Neuronal stem cell (in vitro differentiated cells): ENCODE measurements at regions not wholly inside any gene's neighbourhood (a gene's known extent, or its start where the extent isn't known, plus 50 kb on each side); places are given as distances from the start of the nearest gene placed in this dataset.

Source experiments
- DNase-seq: peaks from one replicate; pipeline ENCODE4 v3.0.0-alpha.2; 2013; ENCODE audit warnings: low spot score
- H2AFZ ChIP-seq: one replicate; pipeline ENCODE4 v1.6.1; 2013; ENCODE audit warnings: mild to moderate bottlenecking, low read length, inconsistent platforms
- H2AK5ac ChIP-seq: 2 replicates; pipeline ENCODE4 v1.6.1; 2013; ENCODE audit warnings: low read depth, mild to moderate bottlenecking, inconsistent platforms, low read length, moderate library complexity, mixed read lengths
- H2BK120ac ChIP-seq: 2 replicates; pipeline ENCODE4 v1.6.1; 2013; ENCODE audit warnings: low read depth, mild to moderate bottlenecking, inconsistent platforms, low read length, moderate library complexity, mixed read lengths
- H2BK12ac ChIP-seq: one replicate; pipeline ENCODE4 v1.6.1; 2013; ENCODE audit warnings: low read length, inconsistent platforms
- H2BK15ac ChIP-seq: 2 replicates; pipeline ENCODE4 v1.6.1; 2013; ENCODE audit warnings: mild to moderate bottlenecking, low read length, inconsistent platforms, mixed read lengths
- H2BK5ac ChIP-seq: one replicate; pipeline ENCODE4 v1.6.1; 2013; ENCODE audit warnings: inconsistent platforms, mild to moderate bottlenecking, low read length, moderate library complexity
- H3K14ac ChIP-seq: one replicate; pipeline ENCODE4 v1.6.1; 2013; ENCODE audit warnings: low read length, inconsistent platforms
- H3K18ac ChIP-seq: 2 replicates; pipeline ENCODE4 v1.6.1; 2013; ENCODE audit warnings: low read length, inconsistent platforms
- H3K23ac ChIP-seq: 2 replicates; pipeline ENCODE4 v1.6.1; 2013; ENCODE audit warnings: low read depth, mild to moderate bottlenecking, mixed read lengths, low read length, inconsistent platforms; ENCODE audit not compliant: poor library complexity
- H3K27ac ChIP-seq: replicated peaks from 3 replicates; pipeline ENCODE4 v1.5.1; 2013; ENCODE audit warnings: low read length, inconsistent platforms
- H3K27me3 ChIP-seq, 3 experiments: 2 replicates each; pipeline ENCODE4 v1.6.1; 2013; ENCODE audit warnings: low read length in 3 of 3, mild to moderate bottlenecking in 2 of 3, inconsistent platforms in 1 of 3, low read depth in 1 of 3, mixed read lengths in 1 of 3, moderate library complexity in 1 of 3; ENCODE audit not compliant: control insufficient read depth in 3 of 3, insufficient read depth in 3 of 3
- H3K36me3 ChIP-seq, 2 donors: replicated peaks in 1 of 2; 2 replicates each; pipeline ENCODE4 v1.6.1; 2013; ENCODE audit warnings: low read length in 2 of 2; ENCODE audit not compliant: control insufficient read depth in 2 of 2, insufficient read depth in 2 of 2
- H3K4ac ChIP-seq: 2 replicates; pipeline ENCODE4 v1.6.1; 2013; ENCODE audit warnings: inconsistent platforms, mild to moderate bottlenecking, low read length, moderate library complexity
- H3K4me1 ChIP-seq, 2 donors: 1 replicate in 1 of 2; 2 replicates in 1 of 2; pipeline ENCODE4 v1.6.1; 2013; ENCODE audit warnings: low read length in 2 of 2, low read depth in 1 of 2; ENCODE audit not compliant: control insufficient read depth in 2 of 2, insufficient read depth in 1 of 2
- H3K4me2 ChIP-seq: one replicate; pipeline ENCODE4 v1.6.1; 2013; ENCODE audit warnings: mild to moderate bottlenecking, low read length, inconsistent platforms; ENCODE audit not compliant: insufficient read depth, poor library complexity, severe bottlenecking
- H3K4me3 ChIP-seq, 2 donors: 2 replicates each; pipeline ENCODE4 v1.5.1; 2013; ENCODE audit warnings: low read length in 2 of 2, mild to moderate bottlenecking in 2 of 2, inconsistent platforms in 1 of 2, moderate library complexity in 1 of 2
- H3K79me1 ChIP-seq: one replicate; pipeline ENCODE4 v1.6.1; 2013; ENCODE audit warnings: low read depth, mild to moderate bottlenecking, inconsistent platforms, low read length, moderate library complexity
- H3K9ac ChIP-seq: one replicate; pipeline ENCODE4 v1.6.1; 2013; ENCODE audit warnings: mild to moderate bottlenecking, low read depth, low read length, inconsistent platforms; ENCODE audit not compliant: poor library complexity
- H3K9me3 ChIP-seq, 2 donors: replicated peaks in 1 of 2; 2 replicates each; pipeline versions ENCODE3 to v1.6.1; 2013; ENCODE audit warnings: low read length in 2 of 2, mild to moderate bottlenecking in 2 of 2, inconsistent platforms in 1 of 2, low read depth in 1 of 2, mixed read lengths in 1 of 2, moderate library complexity in 1 of 2; ENCODE audit not compliant: control insufficient read depth in 2 of 2, insufficient read depth in 1 of 2
- H4K8ac ChIP-seq: one replicate; pipeline ENCODE4 v1.6.1; 2013; ENCODE audit warnings: low read depth, mild to moderate bottlenecking, inconsistent platforms, low read length, moderate library complexity
- H4K91ac ChIP-seq: one replicate; pipeline ENCODE4 v1.6.1; 2013; ENCODE audit warnings: low read length, low read depth, mild to moderate bottlenecking, inconsistent platforms; ENCODE audit not compliant: poor library complexity
- WGBS, 2 donors: extraction: QIAGEN DNeasy Blood & Tissue Kit; methylation state at CpG; one replicate each; pipeline ENCODE4 v1.1.7; 2013; ENCODE audit warnings: missing lambda C conversion rate in 2 of 2, mixed read lengths in 1 of 2; ENCODE audit not compliant: insufficient read length in 2 of 2, insufficient replicate concordance in 1 of 2; ENCODE audit errors: extremely low coverage in 2 of 2; 5-methylcytosine and 5-hydroxymethylcytosine counted together

GRCh38 chr1:213742992-213743391 is 244.8 kb upstream of the PROX1 start:
- Histone ChIP-seq H3K79me1 (no peaks in the 10 kb centered on the region), H2BK15ac (no peak overlapping the region), H2BK12ac (no peak overlapping the region), H3K4ac (no peak overlapping the region), H3K4me3 (no peak overlapping the region), H2AFZ (no peak overlapping the region), H3K23ac (no peak overlapping the region), H3K18ac (no peak overlapping the region), H3K4me1 (peaks cover 0 to 4% of the 10 kb centered on the region in 2 donors), H3K4me2 (no peak overlapping the region), H3K27ac (no peak overlapping the region), H2BK120ac (no peak overlapping the region), H4K91ac (no peak overlapping the region), H3K14ac (no peak overlapping the region), H4K8ac (no peak overlapping the region), H3K36me3 (no peaks in the 10 kb centered on the region), H3K27me3 (no peaks in the 10 kb centered on the region), H2AK5ac (no peak overlapping the region), H3K9me3 (peaks cover 2 to 3% of the 10 kb centered on the region in 2 donors), H3K9ac (no peak overlapping the region), H2BK5ac (no peak overlapping the region)
- no CpG with 5 or more reads among the region's 4 CpGs for WGBS, 2 donors
- DNase-seq = no peak

DNA sequence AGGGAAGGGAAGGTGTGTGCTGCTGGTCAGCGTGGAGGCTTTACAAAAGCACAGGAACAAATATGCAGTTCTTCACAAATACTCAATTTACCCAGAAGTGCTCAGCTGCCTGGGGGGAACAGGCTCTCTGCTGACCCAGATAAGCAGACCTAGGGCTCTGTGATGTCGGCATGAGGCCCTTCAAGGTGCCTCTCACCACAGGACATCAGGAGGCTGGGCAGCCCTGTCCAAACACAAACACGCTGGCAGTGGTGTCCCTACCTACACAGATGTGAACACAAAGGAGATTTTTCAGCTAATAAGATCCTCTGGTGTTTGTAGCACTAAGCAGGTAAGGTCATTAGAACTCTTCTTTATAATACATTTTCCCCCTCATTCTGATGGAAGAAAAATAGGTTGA is 243.0 kb upstream of the PROX1 start:
- no peak overlapping the region for H3K23ac ChIP-seq
- DNase-seq = no peak
- H3K4me2 ChIP-seq = no peak overlapping the region
- no peak overlapping the region for H4K8ac ChIP-seq
- H3K14ac ChIP-seq = no peak overlapping the region
- no peak overlapping the region for H3K4ac ChIP-seq
- H2BK120ac ChIP-seq = no peak overlapping the region
- H2BK5ac ChIP-seq = no peak overlapping the region
- no peak overlapping the region for H3K9ac ChIP-seq
- no peaks in the 10 kb centered on the region for H3K27me3 ChIP-seq
- no peak overlapping the region for H3K18ac ChIP-seq
- no peak overlapping the region for H2BK15ac ChIP-seq
- no peak overlapping the region for H4K91ac ChIP-seq
- no peak overlapping the region for H3K27ac ChIP-seq
- no peak overlapping the region for H2AK5ac ChIP-seq
- no CpG with 5 or more reads among the region's 3 CpGs for WGBS, 2 donors
- no peak overlapping the region for H2AFZ ChIP-seq
- no peak overlapping the region for H2BK12ac ChIP-seq
- H3K4me1 ChIP-seq = peaks cover 0 to 4% of the 10 kb centered on the region in 2 donors
- no peaks in the 10 kb centered on the region for H3K36me3 ChIP-seq
- peaks cover 2 to 3% of the 10 kb centered on the region in 2 donors for H3K9me3 ChIP-seq
- H3K79me1 ChIP-seq = no peaks in the 10 kb centered on the region
- H3K4me3 ChIP-seq = no peak overlapping the region

DNA sequence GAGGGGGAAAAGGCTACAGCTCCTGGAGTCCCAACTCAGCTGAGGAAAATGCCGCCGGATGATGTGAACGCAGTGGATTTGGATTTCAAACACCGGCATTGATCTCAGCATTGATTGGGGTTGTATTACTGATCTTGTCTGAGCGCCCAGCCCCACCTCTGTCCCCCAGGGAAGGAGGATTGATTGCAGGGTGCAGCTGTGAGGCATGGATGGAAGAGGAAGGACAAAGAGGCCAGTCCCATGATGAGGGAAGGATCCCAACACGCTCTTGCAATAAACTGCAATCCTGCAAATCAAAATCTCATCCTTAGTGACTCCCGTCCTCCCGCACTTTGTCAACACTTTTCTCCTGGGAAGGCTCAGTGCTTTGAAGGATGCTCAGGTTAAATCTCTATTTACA is 242.3 kb upstream of the PROX1 start:
- no peak overlapping the region for H3K9ac ChIP-seq
- H4K91ac ChIP-seq = no peak overlapping the region
- H3K27ac ChIP-seq = no peak overlapping the region
- H4K8ac ChIP-seq = no peak overlapping the region
- H3K27me3 ChIP-seq = no peaks in the 10 kb centered on the region
- no peak overlapping the region for H3K4me2 ChIP-seq
- no CpG with 5 or more reads among the region's 8 CpGs for WGBS, 2 donors
- no peak overlapping the region for H2BK12ac ChIP-seq
- no peaks in the 10 kb centered on the region for H3K36me3 ChIP-seq
- no peaks in the 10 kb centered on the region for H3K79me1 ChIP-seq
- H2BK15ac ChIP-seq = no peak overlapping the region
- H3K4me1 ChIP-seq = peaks cover 0 to 4% of the 10 kb centered on the region in 2 donors
- H2BK120ac ChIP-seq = no peak overlapping the region
- H3K9me3 ChIP-seq = peaks cover 2 to 3% of the 10 kb centered on the region in 2 donors
- no peak overlapping the region for H3K18ac ChIP-seq
- H3K4me3 ChIP-seq = no peak overlapping the region
- H2BK5ac ChIP-seq = no peak overlapping the region
- H2AFZ ChIP-seq = no peak overlapping the region
- no peak overlapping the region for H2AK5ac ChIP-seq
- no peak overlapping the region for H3K14ac ChIP-seq
- no peak for DNase-seq
- no peak overlapping the region for H3K23ac ChIP-seq
- H3K4ac ChIP-seq = no peak overlapping the region

- Histone ChIP-seq H2BK15ac (no peak overlapping the region), H2BK5ac (no peak overlapping the region), H2BK12ac (no peak overlapping the region), H4K91ac (no peak overlapping the region), H3K27ac (no peak overlapping the region), H3K4me1 (peaks cover 0 to 4% of the 10 kb centered on the region in 2 donors), H3K18ac (no peak overlapping the region), H3K36me3 (no peaks in the 10 kb centered on the region), H3K79me1 (no peaks in the 10 kb centered on the region), H2AFZ (no peak overlapping the region), H2BK120ac (no peak overlapping the region), H3K9me3 (no peaks in the 10 kb centered on the region), H3K4me2 (no peak overlapping the region), H3K27me3 (peaks cover 0 to 1% (median 0%) of the 10 kb centered on the region in 3 experiments), H3K14ac (no peak overlapping the region), H3K23ac (no peak overlapping the region), H3K4me3 (no peak overlapping the region), H3K9ac (no peak overlapping the region), H4K8ac (no peak overlapping the region), H3K4ac (no peak overlapping the region), H2AK5ac (no peak overlapping the region)
- no CpG with 5 or more reads among the region's 8 CpGs for WGBS, 2 donors
- no peak for DNase-seq
Measured at GRCh38 chr1:213749558-213749957, 238.2 kb upstream of the PROX1 start.
